VCaP (cell line): ENCODE measurements at regions not wholly inside any gene's neighbourhood (a gene's known extent, or its start where the extent isn't known, plus 50 kb on each side); places are given as distances from the start of the nearest gene placed in this dataset.
A peak's percentile ranks its signal among the peaks of the same experiment; 100 is the strongest.

Source experiments
- H3K27ac ChIP-seq: fragments of 450-650 bp; 2 replicates; pipeline ENCODE4 v1.5.1; 2017
- TF ChIP-seq, protein P1 (sequence below): fragments of 450-650 bp; conservative IDR thresholded peaks from 2 replicates; pipeline ENCODE4 v1.5.1; 2017; ENCODE audit warnings: mild to moderate bottlenecking, moderate library complexity

DNA sequence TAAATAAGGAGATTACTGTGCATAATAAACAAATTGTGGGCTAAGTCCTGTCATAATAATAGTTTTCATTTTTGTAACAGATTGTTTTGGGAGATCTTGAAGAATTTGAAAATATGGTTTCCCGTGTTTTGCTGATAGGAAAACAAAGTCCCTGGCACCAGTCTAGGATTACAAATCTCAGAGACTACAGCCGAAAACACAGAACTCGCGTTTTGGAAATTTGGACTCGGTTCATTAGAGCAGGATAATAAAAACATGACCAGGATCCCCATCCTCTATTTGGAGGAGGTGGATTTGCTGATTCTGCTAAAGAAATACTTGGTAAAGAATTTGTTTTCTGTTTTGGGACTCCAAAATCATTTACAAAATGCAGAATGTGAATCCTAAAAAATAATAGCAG lies 1194.4 kb downstream of the DTWD2 start:
- TF ChIP-seq, protein P1, sequence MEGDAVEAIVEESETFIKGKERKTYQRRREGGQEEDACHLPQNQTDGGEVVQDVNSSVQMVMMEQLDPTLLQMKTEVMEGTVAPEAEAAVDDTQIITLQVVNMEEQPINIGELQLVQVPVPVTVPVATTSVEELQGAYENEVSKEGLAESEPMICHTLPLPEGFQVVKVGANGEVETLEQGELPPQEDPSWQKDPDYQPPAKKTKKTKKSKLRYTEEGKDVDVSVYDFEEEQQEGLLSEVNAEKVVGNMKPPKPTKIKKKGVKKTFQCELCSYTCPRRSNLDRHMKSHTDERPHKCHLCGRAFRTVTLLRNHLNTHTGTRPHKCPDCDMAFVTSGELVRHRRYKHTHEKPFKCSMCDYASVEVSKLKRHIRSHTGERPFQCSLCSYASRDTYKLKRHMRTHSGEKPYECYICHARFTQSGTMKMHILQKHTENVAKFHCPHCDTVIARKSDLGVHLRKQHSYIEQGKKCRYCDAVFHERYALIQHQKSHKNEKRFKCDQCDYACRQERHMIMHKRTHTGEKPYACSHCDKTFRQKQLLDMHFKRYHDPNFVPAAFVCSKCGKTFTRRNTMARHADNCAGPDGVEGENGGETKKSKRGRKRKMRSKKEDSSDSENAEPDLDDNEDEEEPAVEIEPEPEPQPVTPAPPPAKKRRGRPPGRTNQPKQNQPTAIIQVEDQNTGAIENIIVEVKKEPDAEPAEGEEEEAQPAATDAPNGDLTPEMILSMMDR, result no peak
- H3K27ac ChIP-seq, result no peak overlapping the region

DNA sequence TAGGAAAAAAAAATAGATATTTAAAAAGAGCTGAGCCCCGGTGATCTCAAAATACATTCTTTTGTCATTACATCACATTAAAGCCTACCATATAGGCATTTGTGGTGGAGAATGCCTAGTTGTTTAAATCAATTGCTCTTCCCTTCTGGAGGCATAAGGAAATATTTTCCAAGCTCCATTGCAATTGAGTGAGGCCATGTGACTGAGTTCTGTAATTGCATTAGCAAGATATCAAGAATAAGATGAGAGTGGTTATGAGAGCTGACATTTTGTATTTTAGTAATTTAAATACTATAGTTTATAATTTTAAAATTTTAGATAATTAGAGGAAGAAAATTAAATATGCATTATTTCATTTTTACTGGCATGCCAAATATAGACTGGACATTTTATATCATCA lies 1195.9 kb downstream of the DTWD2 start:
- TF ChIP-seq, protein P1, result no peak
- no peak overlapping the region for H3K27ac ChIP-seq

DNA sequence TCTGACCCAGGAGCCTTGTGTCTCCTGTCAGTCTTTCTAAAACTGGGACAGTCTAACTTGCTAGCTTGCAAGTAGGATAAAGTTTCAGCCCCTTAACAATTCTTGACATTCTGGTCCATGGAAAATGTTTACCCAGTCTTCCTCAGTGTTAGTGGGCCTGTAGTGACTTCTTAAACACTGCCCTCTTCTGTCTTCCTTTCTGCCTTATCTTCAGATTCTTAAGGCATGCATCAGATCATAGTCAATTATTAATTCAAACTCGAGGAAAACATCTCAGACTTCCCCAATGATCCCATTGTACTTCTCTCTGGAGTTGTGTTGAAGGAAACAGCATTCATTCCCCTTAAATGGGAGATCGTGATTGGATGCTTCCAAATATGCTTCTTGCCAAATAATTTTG lies 1199.8 kb downstream of the DTWD2 start:
- H3K27ac ChIP-seq, result no peak overlapping the region
- TF ChIP-seq, protein P1, result peak; percentile 28; the same call in 1 of the 2 replicates

DNA sequence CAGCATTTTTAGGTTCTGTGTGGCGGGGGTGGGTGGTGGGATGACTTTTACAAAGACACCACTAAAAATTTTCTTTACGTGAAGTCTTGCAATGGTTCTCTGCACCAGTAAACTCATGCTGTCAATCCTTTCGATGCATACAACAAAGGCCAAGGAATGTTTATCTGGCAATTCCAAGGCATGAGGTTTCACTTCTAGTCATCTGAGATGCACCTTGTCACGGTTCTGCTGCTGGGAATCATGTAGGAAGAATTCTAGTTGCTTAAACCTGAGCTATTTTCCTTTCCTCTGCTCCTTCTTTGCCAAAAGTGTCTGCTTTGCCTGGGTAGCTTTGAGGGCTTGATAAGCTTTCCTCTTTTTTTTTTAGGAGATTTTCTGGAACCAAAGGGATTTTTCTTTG lies 1204.5 kb upstream of the SEMA6A start:
- TF ChIP-seq, protein P1, result no peak
- no peak overlapping the region for H3K27ac ChIP-seq

DNA sequence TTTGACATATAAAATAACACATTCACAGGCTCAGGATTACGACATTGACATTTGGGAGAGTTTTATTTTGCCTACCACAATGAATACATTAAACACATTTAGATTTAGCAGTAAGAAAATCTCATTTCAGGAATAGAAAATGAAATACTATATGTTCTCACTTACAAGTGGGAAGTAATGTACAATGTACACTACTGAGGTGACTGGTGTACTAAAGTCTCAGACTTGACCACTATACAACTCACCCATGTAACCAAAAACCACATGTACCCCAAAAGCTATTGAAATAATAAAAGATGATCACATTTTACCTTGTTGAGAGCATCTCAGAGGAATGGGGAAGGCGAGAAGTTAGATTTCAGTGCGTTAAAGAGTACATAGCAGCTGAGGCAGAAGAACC lies 1202.4 kb upstream of the SEMA6A start:
- no peak overlapping the region for H3K27ac ChIP-seq
- TF ChIP-seq, protein P1, result no peak

DNA sequence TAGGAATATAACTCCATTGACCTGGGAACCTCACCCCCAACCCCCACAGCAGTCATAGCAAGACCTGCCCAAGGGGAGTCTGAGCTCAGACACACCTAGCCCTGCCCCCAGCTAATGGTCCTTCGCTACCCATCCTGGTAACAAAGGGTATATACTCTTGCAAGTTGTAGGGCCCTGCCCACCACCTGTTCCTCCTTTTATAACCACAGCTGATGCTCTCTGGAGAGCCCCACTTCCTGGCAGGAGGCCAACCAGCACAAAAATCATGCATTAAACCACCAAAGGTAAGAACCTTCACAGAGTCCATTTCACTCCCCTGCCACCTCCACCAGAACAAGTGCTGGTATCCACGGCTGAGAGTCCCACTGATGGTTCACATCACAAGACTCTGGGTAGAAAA lies 1195.3 kb upstream of the SEMA6A start:
- TF ChIP-seq, protein P1, result no peak
- H3K27ac ChIP-seq, result no peak overlapping the region

DNA sequence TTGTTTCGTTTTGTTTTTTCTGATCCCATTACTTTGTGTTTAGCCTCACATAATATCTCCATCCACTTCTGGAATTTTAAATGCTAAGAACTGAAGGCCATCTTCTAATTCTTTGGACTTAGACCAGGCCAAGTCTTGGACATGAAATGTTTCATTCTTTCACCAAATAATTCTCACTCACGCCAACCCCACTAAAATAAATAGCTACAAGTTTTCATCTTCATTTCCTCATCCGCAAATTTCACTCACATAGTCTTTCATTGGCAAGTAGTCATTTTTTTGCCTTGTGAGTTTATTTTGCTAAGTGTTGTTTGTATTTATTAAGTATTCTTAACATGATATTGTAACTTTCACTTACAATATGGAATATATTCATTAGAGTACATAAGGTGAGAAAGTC lies 1188.6 kb upstream of the SEMA6A start:
- H3K27ac ChIP-seq, result no peak overlapping the region
- TF ChIP-seq, protein P1, result no peak

DNA sequence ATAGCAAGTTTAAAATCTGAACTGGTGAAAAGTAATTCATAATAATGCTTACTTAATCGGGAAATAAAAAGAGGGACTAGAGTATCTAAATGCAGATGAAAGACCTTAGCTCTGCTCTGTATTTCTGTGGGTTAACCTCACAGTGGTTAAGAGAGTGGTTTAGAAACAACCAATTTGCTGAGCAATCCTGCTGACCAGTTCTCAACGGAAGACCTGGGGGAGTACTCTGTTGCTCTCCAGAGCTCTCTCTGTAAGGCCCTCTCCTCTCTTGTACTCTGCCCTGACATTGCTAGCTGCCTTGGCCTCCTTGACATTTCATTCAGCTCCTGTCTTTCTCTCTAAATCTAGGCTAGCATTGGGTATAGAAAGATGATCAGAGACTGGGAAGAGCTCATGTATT lies 1186.6 kb upstream of the SEMA6A start:
- no peak overlapping the region for H3K27ac ChIP-seq
- TF ChIP-seq, protein P1, result no peak
